Heart right ventricle (tissue), 16 donors: ENCODE measurements at regions not wholly inside any gene's neighbourhood (a gene's known extent, or its start where the extent isn't known, plus 50 kb on each side); places are given as distances from the start of the nearest gene placed in this dataset.

ENCODE experiments used
- ATAC-seq, 8 donors: fragments of 200-7000 bp; cut with Tn5 transposase; one replicate each; pipeline ENCODE4 v1.9.1; 2020; ENCODE audit warnings: mild to moderate bottlenecking in 8 of 8, moderate library complexity in 8 of 8, moderate number of reproducible peaks in 1 of 8
- DNase-seq, 2 donors: peaks; one replicate each; pipeline ENCODE4 v3.0.0-alpha.2; 2020
- H3K27ac ChIP-seq, 10 donors: fragments of 200-600 bp; sonication (generic) in 2 of 10; one replicate each; pipeline versions ENCODE4 v1.5.0 to v1.8.0; 2020 to 2022; ENCODE audit warnings: mild to moderate bottlenecking in 3 of 10
- H3K27me3 ChIP-seq, 7 donors: fragments of 200-600 bp; one replicate each; pipeline ENCODE4 v1.8.0; 2021 to 2022; ENCODE audit warnings: mild to moderate bottlenecking in 2 of 7
- H3K36me3 ChIP-seq, 9 donors: fragments of 200-600 bp; sonication (generic) in 1 of 9; one replicate each; pipeline versions ENCODE4 v1.5.0 to v1.8.0; 2020 to 2022; ENCODE audit warnings: mild to moderate bottlenecking in 2 of 9
- H3K4me1 ChIP-seq, 9 donors: fragments of 200-600 bp; sonication (generic) in 1 of 9; one replicate each; pipeline versions ENCODE4 v1.5.0 to v1.8.0; 2020 to 2022; ENCODE audit warnings: mild to moderate bottlenecking in 4 of 9
- H3K4me3 ChIP-seq, 10 donors: fragments of 200-600 bp; sonication (generic) in 2 of 10; one replicate each; pipeline versions ENCODE4 v1.5.0 to v1.8.0; 2020 to 2022; ENCODE audit warnings: mild to moderate bottlenecking in 7 of 10, moderate library complexity in 2 of 10
- H3K9me3 ChIP-seq, 11 donors: fragments of 200-600 bp in 10 of 11; sonication (generic) in 2 of 11; one replicate each; pipeline versions ENCODE4 v1.5.0 to v1.8.0; 2013 to 2022; ENCODE audit warnings: mild to moderate bottlenecking in 2 of 11, control low read depth in 1 of 11, moderate library complexity in 1 of 11
- CTCF ChIP-seq, 9 donors: fragments of 200-600 bp; sonication (generic) in 2 of 9; IDR thresholded peaks; one replicate each; pipeline versions ENCODE4 v1.5.0 to v1.8.0; 2021 to 2022; ENCODE audit warnings: antibody characterized with exemption in 9 of 9, mild to moderate bottlenecking in 5 of 9, moderate library complexity in 1 of 9
- whole genome bisulfite sequencing, 2 donors: extraction: QIAGEN DNeasy Blood & Tissue Kit; methylation state at CpG; one replicate each; pipeline ENCODE4 v1.1.7; 2013; ENCODE audit warnings: inconsistent platforms in 1 of 2; 5-methylcytosine and 5-hydroxymethylcytosine counted together
- intact Hi-C, 10 donors: fragments of 100-400 bp; cut with DNase I; formaldehyde crosslinking; loops; one replicate each; pipeline versions ENCODE4 v1.11.1 to v1.14.2; 2022
- donor health status: Arrhythmogenic right ventricular cardiomyopathy.
- donor health status: ischemic (EF 13 %, LVEDD 7.1; RV severe dilation, severe dysfunction).
- donor health status: healthy with polysubstance abuse.
- donor health status: DM: no; HTN: yes; CAD: no.
- donor health status: DM: no; HTN: no; CAD: no.
- donor health status: ischemic (EF 25% LVEDD 6.9; RV normal size, moderate dysfunction).
- donor health status: ischemic (EF 25% LVEDD 5.7; RV mildly dilated, moderate dysfunction).
- donor health status: healthy.
- donor health status: DM: yes; HTN: yes; CAD: no.
- donor health status: Ischemic cardiomyopathy.
- donor health status: ischemic (EF 35%, LVEDD 5.7; RV mildly dilated, moderate dysfunction).
- donor health status: nonischemic (EF 11% LVEDD 7.7; RV severe dilation, severe dysfunction).
- donor health status: DM: yes; HTN: yes; CAD: no.
- donor health status: PGD.
- donor health status: ischemic (EF 29% LVEDD 5.4; RV normal size, mild dysfunction).
- donor health status: nonischemic (EF 23%, LVEDD 6.1; RV moderate dilation, normal function).

GRCh38 chr1:218846181-218846580, 327.5 kb upstream of the LYPLAL1 start:
- 91 to 93% methylated on average over 4 of the region's 4 CpGs for WGBS, 2 donors
- Histone ChIP-seq H3K27ac (no peak overlapping the region), H3K4me3 (no peak overlapping the region), H3K27me3 (no peaks in the 10 kb centered on the region), H3K36me3 (no peaks in the 10 kb centered on the region), H3K4me1 (no peaks in the 10 kb centered on the region), H3K9me3 (peaks cover 0 to 7% (median 0%) of the 10 kb centered on the region in 11 donors)
- intact Hi-C loops = no loop called here
- ATAC-seq (no peak), DNase-seq (no peak)
- TF ChIP-seq CTCF (IDR thresholded peaks at IDR 0.05) = no peak

GRCh38 chr1:218847089-218847768, 326.4 kb upstream of the LYPLAL1 start:
- ATAC-seq (peak in 5 of 8 donors; percentile 35 to 71 (median 47)), DNase-seq (no peak)
- peak overlapping the region in 2 of 10 donors; percentile 7 for H3K27ac ChIP-seq
- peaks cover 0 to 4% (median 0%) of the 10 kb centered on the region in 11 donors for H3K9me3 ChIP-seq
- 81 to 90% methylated on average over 3 of the region's 3 CpGs for WGBS, 2 donors
- H3K27me3 ChIP-seq = no peaks in the 10 kb centered on the region
- intact Hi-C loops = no loop called here
- no peak for TF ChIP-seq CTCF (IDR thresholded peaks at IDR 0.05)
- no peak overlapping the region for H3K4me3 ChIP-seq
- H3K36me3 ChIP-seq = no peaks in the 10 kb centered on the region
- no peaks in the 10 kb centered on the region for H3K4me1 ChIP-seq

- peak overlapping the region in 1 of 10 donors; percentile 7 for H3K27ac ChIP-seq
- no peaks in the 10 kb centered on the region for H3K9me3 ChIP-seq
- no peak for DNase-seq
- H3K4me3 ChIP-seq = no peak overlapping the region
- TF ChIP-seq CTCF (IDR thresholded peaks at IDR 0.05) = no peak
- H3K4me1 ChIP-seq = no peaks in the 10 kb centered on the region
- WGBS, 2 donors = 79 to 85% methylated on average over 1 of the region's 1 CpG
- intact Hi-C loops = no loop called here
- no peaks in the 10 kb centered on the region for H3K36me3 ChIP-seq
- no peak for ATAC-seq
- no peaks in the 10 kb centered on the region for H3K27me3 ChIP-seq
Observed at GRCh38 chr1:218848009-218848408, 325.7 kb upstream of the LYPLAL1 start.

- Histone ChIP-seq H3K27me3 (no peaks in the 10 kb centered on the region), H3K36me3 (no peaks in the 10 kb centered on the region), H3K9me3 (no peaks in the 10 kb centered on the region), H3K27ac (no peak overlapping the region), H3K4me3 (no peak overlapping the region), H3K4me1 (no peaks in the 10 kb centered on the region)
- no peak for ATAC-seq
- DNase-seq = no peak
- intact Hi-C loops = no loop called here
- TF ChIP-seq CTCF (IDR thresholded peaks at IDR 0.05) = no peak
- 66 to 78% methylated on average over 2 of the region's 2 CpGs for WGBS, 2 donors
Observed at GRCh38 chr1:218850367-218850766, 323.3 kb upstream of the LYPLAL1 start.
